ENCODE measurements at regions not wholly inside any gene's neighbourhood (a gene's known extent, or its start where the extent isn't known, plus 50 kb on each side); places are given as distances from the start of the nearest gene placed in this dataset.

DNA sequence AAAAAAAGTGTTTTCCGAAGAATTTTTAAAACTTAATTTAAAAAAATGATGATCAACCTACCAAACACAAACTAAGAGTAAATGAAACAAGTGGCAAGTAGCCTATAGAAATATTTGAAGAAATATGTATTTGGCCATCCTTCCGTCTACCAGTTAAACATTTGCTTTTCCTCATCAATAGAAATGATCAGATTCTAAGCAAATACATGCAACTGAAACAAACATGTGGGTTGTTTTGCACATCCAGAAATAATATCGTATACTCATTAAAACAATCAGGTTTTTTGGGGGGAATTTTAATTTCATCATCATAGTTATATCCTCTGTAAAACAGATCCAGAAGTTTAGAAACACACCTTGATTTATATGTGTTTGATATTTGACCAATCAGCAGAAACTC is 1011.7 kb downstream of the GATA3 start:
- TF ChIP-seq, protein P1, sequence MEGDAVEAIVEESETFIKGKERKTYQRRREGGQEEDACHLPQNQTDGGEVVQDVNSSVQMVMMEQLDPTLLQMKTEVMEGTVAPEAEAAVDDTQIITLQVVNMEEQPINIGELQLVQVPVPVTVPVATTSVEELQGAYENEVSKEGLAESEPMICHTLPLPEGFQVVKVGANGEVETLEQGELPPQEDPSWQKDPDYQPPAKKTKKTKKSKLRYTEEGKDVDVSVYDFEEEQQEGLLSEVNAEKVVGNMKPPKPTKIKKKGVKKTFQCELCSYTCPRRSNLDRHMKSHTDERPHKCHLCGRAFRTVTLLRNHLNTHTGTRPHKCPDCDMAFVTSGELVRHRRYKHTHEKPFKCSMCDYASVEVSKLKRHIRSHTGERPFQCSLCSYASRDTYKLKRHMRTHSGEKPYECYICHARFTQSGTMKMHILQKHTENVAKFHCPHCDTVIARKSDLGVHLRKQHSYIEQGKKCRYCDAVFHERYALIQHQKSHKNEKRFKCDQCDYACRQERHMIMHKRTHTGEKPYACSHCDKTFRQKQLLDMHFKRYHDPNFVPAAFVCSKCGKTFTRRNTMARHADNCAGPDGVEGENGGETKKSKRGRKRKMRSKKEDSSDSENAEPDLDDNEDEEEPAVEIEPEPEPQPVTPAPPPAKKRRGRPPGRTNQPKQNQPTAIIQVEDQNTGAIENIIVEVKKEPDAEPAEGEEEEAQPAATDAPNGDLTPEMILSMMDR (IDR thresholded peaks at IDR 0.05), result no peak
- intact Hi-C loops (cut with DNase I; ENCODE audit: low total_unique reads), result no loop called here
- H3K9me3 ChIP-seq, result no peaks in the 10 kb centered on the region
- no peak overlapping the region for H3K27ac ChIP-seq
- H3K4me3 ChIP-seq, result no peak overlapping the region
- no peak for DNase-seq
- no peaks in the 10 kb centered on the region for H3K4me1 ChIP-seq
- no peaks in the 10 kb centered on the region for H3K36me3 ChIP-seq
- no peaks in the 10 kb centered on the region for H3K27me3 ChIP-seq

DNA sequence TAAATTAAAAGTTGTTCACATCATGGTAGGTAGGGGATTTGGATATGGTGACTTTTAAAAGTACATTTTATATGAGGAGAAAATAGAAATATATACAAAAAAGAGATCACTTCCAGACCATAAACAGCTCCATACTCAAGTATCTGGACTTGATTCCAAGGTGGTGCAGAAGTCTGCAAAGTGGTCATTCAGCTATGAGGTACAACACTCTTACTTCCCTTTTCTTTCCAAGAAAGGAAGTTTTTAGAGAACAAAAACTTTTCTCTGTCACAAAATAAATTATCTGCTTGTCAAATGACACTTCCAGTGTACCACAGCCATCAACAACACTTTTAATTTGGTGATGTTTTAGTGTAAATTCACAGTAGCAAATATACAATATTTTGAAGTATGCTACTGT is 1013.5 kb downstream of the GATA3 start:
- TF ChIP-seq, protein P1 (IDR thresholded peaks at IDR 0.05), result no peak
- intact Hi-C loops (cut with DNase I; ENCODE audit: low total_unique reads), result no loop called here
- DNase-seq, result no peak
- H3K9me3 ChIP-seq, result no peaks in the 10 kb centered on the region
- no peak overlapping the region for H3K27ac ChIP-seq
- no peaks in the 10 kb centered on the region for H3K36me3 ChIP-seq
- no peaks in the 10 kb centered on the region for H3K4me1 ChIP-seq
- H3K4me3 ChIP-seq, result no peak overlapping the region
- no peaks in the 10 kb centered on the region for H3K27me3 ChIP-seq

DNA sequence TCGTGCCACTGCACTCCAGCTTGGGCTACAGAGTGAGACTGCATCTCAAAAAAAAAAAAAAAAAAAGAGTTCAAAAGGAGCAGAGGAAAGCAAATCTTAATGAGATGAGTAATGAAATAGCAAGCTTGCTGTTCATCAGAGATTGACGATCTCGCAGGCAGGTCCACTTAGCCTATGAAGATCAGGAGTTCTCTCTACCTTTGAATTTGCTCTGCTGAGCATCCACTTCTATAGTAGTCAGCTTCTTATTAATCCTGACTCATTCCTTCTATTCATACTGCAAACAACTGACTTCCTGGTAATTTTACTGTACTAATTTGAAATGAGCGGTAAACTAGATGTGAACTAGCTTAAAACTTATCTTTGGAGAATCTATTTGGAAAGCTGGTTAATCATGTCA is 1014.6 kb downstream of the GATA3 start:
- H3K27me3 ChIP-seq, result no peaks in the 10 kb centered on the region
- H3K4me3 ChIP-seq, result no peak overlapping the region
- no peaks in the 10 kb centered on the region for H3K9me3 ChIP-seq
- no peaks in the 10 kb centered on the region for H3K4me1 ChIP-seq
- H3K36me3 ChIP-seq, result no peaks in the 10 kb centered on the region
- H3K27ac ChIP-seq, result no peak overlapping the region
- no peak for DNase-seq
- TF ChIP-seq, protein P1 (IDR thresholded peaks at IDR 0.05), result no peak
- intact Hi-C loops (cut with DNase I; ENCODE audit: low total_unique reads), result no loop called here

DNA sequence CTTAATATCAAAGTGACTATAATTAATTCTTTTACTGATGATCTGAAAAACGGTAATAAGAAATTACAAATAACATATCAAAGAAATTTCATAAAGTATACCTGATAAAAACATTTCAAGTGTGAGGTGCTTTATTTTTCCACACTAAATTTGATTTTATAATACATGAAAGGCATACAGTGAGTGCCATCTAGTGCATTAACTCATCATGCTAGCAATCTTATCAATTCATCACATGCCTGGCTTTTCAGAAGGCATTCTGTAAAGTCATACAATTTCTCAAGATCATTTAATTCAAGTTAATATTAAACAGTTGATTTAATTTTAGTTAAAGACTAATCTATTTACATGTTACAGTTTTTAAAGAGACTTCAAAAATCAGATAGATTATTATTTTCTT is 1020.9 kb downstream of the GATA3 start:
- TF ChIP-seq, protein P1 (IDR thresholded peaks at IDR 0.05), result no peak
- H3K36me3 ChIP-seq, result no peaks in the 10 kb centered on the region
- H3K4me3 ChIP-seq, result no peak overlapping the region
- H3K4me1 ChIP-seq, result no peaks in the 10 kb centered on the region
- no peak overlapping the region for H3K27ac ChIP-seq
- no peaks in the 10 kb centered on the region for H3K27me3 ChIP-seq
- no peak for DNase-seq
- H3K9me3 ChIP-seq, result peaks cover 0 to 3% (median 0%) of the 10 kb centered on the region in 3 donors
- intact Hi-C loops (cut with DNase I; ENCODE audit: low total_unique reads), result no loop called here

DNA sequence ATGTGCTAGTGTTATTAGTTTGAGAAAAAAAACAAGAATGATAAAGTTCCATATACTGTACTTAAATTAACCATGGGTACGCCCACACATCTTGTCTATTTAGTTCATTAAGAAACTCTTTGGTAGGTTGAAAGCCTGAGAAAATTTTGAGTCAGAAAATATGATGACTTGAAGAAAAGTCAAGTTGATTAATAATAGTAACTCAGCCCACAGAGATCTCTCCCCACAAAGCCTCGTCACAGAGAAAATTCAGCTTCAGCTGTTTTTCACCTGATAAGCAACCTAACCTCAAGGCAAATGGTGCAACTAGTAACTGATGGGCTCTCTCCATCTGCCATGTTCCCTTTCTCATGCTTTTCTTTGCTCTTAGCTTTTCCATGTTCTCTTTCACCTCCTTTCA is 1021.6 kb downstream of the GATA3 start:
- TF ChIP-seq, protein P1 (IDR thresholded peaks at IDR 0.05), result no peak
- intact Hi-C loops (cut with DNase I; ENCODE audit: low total_unique reads), result no loop called here
- no peak for DNase-seq
- Histone ChIP-seq H3K36me3 (no peaks in the 10 kb centered on the region), H3K27ac (no peak overlapping the region), H3K9me3 (peaks cover 0 to 3% (median 0%) of the 10 kb centered on the region in 3 donors), H3K4me3 (no peak overlapping the region), H3K4me1 (no peaks in the 10 kb centered on the region), H3K27me3 (no peaks in the 10 kb centered on the region)

DNA sequence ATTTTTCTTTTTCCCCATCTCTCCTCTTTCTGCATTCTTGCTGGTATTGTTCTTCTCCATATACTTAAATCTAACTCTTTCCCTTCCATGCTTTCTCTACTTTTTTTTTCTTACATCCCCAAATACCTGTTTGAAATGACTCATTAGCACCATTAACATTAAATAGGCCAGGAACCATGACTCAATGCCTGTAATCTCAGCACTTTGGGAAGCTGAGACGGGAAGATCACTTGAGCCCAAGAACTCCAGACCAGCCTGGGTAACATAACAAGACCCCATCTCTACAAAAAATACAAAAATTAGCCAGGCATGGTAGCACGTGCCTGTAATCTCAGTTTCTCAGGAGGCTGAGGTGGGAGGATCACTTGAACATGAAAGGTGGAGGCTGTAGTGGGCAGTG is 1026.8 kb downstream of the GATA3 start:
- DNase-seq, result no peak
- no peaks in the 10 kb centered on the region for H3K36me3 ChIP-seq
- H3K27ac ChIP-seq, result no peak overlapping the region
- no peaks in the 10 kb centered on the region for H3K27me3 ChIP-seq
- no peak overlapping the region for H3K4me3 ChIP-seq
- TF ChIP-seq, protein P1 (IDR thresholded peaks at IDR 0.05), result no peak
- H3K4me1 ChIP-seq, result no peaks in the 10 kb centered on the region
- intact Hi-C loops (cut with DNase I; ENCODE audit: low total_unique reads), result no loop called here
- H3K9me3 ChIP-seq, result peaks cover 0 to 3% (median 0%) of the 10 kb centered on the region in 3 donors

Data from tibial artery (tissue), 4 donors.